ENCODE measurements at regions not wholly inside any gene's neighbourhood (a gene's known extent, or its start where the extent isn't known, plus 50 kb on each side); places are given as distances from the start of the nearest gene placed in this dataset.

- Mint-ChIP-seq H3K4me1 (no peaks in the 10 kb centered on the region), H3K27ac (no peak overlapping the region), H3K36me3 (no peaks in the 10 kb centered on the region), H3K4me3 (no peak overlapping the region), H3K9me3 (peaks cover 1 to 2% of the 10 kb centered on the region in 2 donors), H3K27me3 (no peaks in the 10 kb centered on the region)
- DNase-seq: no peak
- no peak for ATAC-seq (replicated peaks)
These were observed 134.2 kb upstream of the AUTS2 start for GRCh38 chr7:69464035-69464434.

GRCh38 chr7:69465262-69465661 is 133.0 kb upstream of the AUTS2 start:
- Mint-ChIP-seq H3K27ac (no peak overlapping the region), H3K9me3 (peaks cover 3 to 7% of the 10 kb centered on the region in 2 donors), H3K4me3 (no peak overlapping the region), H3K27me3 (no peaks in the 10 kb centered on the region), H3K4me1 (no peaks in the 10 kb centered on the region), H3K36me3 (no peaks in the 10 kb centered on the region)
- DNase-seq: no peak
- ATAC-seq (replicated peaks): no peak

- no peaks in the 10 kb centered on the region for H3K27me3 Mint-ChIP-seq
- no peak for ATAC-seq (replicated peaks)
- no peak overlapping the region for H3K27ac Mint-ChIP-seq
These were observed 130.4 kb upstream of the AUTS2 start for GRCh38 chr7:69467826-69468225.

DNA sequence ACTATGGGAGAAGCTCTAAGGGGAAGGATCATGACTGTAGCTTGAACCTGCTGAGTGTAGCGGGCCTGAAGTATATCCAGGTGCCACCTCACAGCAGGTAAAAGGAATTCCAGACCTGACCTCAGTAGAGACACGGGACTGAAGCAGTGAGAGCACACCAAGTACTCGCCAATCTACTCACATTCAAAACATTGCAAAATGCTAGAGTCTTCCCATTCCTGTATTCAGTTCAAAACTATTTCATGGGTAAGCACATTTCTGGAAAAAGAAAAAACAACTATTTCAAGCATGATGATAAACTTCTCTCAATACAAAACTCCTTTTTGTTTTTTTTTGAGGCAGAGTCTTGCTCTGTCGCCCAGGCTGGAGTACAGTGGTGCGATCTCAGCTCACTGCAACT is 121.9 kb upstream of the AUTS2 start:
- Mint-ChIP-seq H3K27me3 (no peaks in the 10 kb centered on the region), H3K4me3 (no peak overlapping the region), H3K9me3 (no peaks in the 10 kb centered on the region), H3K36me3 (no peaks in the 10 kb centered on the region), H3K27ac (no peak overlapping the region), H3K4me1 (no peaks in the 10 kb centered on the region)
- ATAC-seq (replicated peaks) (no peak), DNase-seq (no peak)

More at GRCh38 chr7:69467826-69468225, 130.4 kb upstream of the AUTS2 start:
- Mint-ChIP-seq H3K9me3 (peaks cover 3 to 7% of the 10 kb centered on the region in 2 donors), H3K4me1 (no peaks in the 10 kb centered on the region), H3K36me3 (no peaks in the 10 kb centered on the region), H3K4me3 (no peak overlapping the region)
- no peak for DNase-seq

DNA sequence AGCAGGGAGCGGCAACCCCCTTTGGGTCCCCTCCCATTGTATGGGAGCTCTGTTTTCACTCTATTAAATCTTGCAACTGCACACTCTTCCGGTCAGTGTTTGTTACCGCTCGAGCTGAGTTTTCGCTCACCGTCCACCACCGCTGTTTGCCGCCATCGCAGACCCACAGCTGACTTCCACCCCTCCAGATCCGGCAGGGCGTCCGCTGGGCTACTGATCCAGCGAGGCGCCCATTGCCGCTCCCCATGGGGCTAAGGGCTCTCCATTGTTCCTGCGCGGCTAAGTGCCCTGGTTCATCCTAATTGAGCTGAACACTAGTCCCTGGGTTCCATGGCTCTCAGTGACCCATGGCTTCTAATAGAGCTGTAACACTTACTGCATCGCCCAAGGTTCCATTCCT is 115.6 kb upstream of the AUTS2 start:
- no peak for ATAC-seq (replicated peaks)
- no peak overlapping the region for H3K27ac Mint-ChIP-seq
- H3K36me3 Mint-ChIP-seq: no peaks in the 10 kb centered on the region
- no peak for DNase-seq
- H3K4me1 Mint-ChIP-seq: no peaks in the 10 kb centered on the region
- H3K4me3 Mint-ChIP-seq: no peak overlapping the region
- H3K9me3 Mint-ChIP-seq: no peaks in the 10 kb centered on the region
- H3K27me3 Mint-ChIP-seq: no peaks in the 10 kb centered on the region

DNA sequence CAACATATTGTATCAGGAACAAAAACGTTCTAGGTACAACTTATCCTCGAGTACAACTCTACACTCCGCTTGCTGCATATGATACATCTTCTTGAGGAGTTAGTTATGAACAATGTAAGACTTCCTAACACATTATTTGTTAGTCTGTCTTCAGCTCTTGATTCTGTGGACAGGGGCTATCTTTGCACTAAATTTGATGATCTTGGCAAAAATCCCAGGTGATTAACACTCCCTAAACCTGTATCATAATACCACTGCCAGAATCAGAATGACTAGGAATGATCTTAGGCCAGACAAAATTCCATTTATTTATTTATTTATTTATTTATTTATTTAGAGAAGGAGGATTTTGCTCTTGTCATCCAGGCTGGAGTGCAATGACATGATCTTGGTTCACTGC is 108.7 kb upstream of the AUTS2 start:
- Mint-ChIP-seq H3K4me3 (no peak overlapping the region), H3K9me3 (no peaks in the 10 kb centered on the region), H3K27ac (no peak overlapping the region), H3K4me1 (peaks cover 4 to 14% of the 10 kb centered on the region in 2 donors), H3K27me3 (no peaks in the 10 kb centered on the region), H3K36me3 (no peaks in the 10 kb centered on the region)
- DNase-seq: no peak
- ATAC-seq (replicated peaks): no peak

GRCh38 chr7:69498671-69499070 is 99.6 kb upstream of the AUTS2 start:
- peaks cover 8 to 20% of the 10 kb centered on the region in 2 donors for H3K4me1 Mint-ChIP-seq
- H3K27me3 Mint-ChIP-seq: peaks cover 0 to 3% of the 10 kb centered on the region in 2 donors
- no peak overlapping the region for H3K4me3 Mint-ChIP-seq
- no peak for ATAC-seq (replicated peaks)
- H3K9me3 Mint-ChIP-seq: peaks cover 22 to 27% of the 10 kb centered on the region in 2 donors
- H3K36me3 Mint-ChIP-seq: peaks cover 14 to 22% of the 10 kb centered on the region in 2 donors
- DNase-seq: no peak
- no peak overlapping the region for H3K27ac Mint-ChIP-seq

GRCh38 chr7:69502358-69502757 is 95.9 kb upstream of the AUTS2 start:
- Mint-ChIP-seq H3K36me3 (peaks cover 14 to 22% of the 10 kb centered on the region in 2 donors), H3K27ac (no peak overlapping the region), H3K27me3 (peaks cover 4 to 5% of the 10 kb centered on the region in 2 donors), H3K4me1 (peaks cover 0 to 5% of the 10 kb centered on the region in 2 donors), H3K4me3 (no peak overlapping the region), H3K9me3 (peaks cover 22 to 27% of the 10 kb centered on the region in 2 donors)
- no peak for ATAC-seq (replicated peaks)
- DNase-seq: no peak

- H3K4me3 Mint-ChIP-seq: no peak overlapping the region
- H3K27me3 Mint-ChIP-seq: peaks cover 4 to 5% of the 10 kb centered on the region in 2 donors
- no peak overlapping the region for H3K27ac Mint-ChIP-seq
- peaks cover 5 to 7% of the 10 kb centered on the region in 2 donors for H3K36me3 Mint-ChIP-seq
- ATAC-seq (replicated peaks) (no peak), DNase-seq (no peak)
- H3K4me1 Mint-ChIP-seq: peaks cover 0 to 5% of the 10 kb centered on the region in 2 donors
- H3K9me3 Mint-ChIP-seq: peaks cover 7 to 11% of the 10 kb centered on the region in 2 donors
These were observed 93.4 kb upstream of the AUTS2 start for GRCh38 chr7:69504733-69505420.

DNA sequence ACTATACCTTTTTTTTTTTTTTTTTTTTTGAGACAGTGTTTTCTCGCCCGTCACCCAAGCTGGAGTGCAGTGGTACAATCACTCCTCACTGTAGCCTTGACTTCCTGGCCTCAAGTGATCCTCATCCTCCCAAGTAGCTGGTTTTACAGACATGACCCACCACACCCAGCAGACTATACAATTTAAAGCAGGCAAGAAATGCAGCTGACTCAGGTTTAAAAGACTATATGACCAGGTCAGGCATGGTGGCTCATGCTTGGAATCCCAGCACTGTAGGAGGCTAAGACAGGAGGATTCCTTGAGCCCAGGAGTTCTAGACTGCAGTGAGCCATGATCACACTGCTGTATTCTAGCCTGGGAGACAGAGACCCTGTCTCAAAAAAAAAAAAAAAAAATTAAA is 89.5 kb upstream of the AUTS2 start:
- Mint-ChIP-seq H3K27ac (no peak overlapping the region), H3K4me1 (peaks cover 0 to 5% of the 10 kb centered on the region in 2 donors), H3K9me3 (no peaks in the 10 kb centered on the region), H3K36me3 (no peaks in the 10 kb centered on the region), H3K27me3 (peaks cover under 1 to 5% of the 10 kb centered on the region in 2 donors), H3K4me3 (no peak overlapping the region)
- ATAC-seq (replicated peaks) (no peak), DNase-seq (no peak)

GRCh38 chr7:69510114-69510513 is 88.2 kb upstream of the AUTS2 start:
- Mint-ChIP-seq H3K9me3 (no peaks in the 10 kb centered on the region), H3K4me3 (no peak overlapping the region), H3K36me3 (no peaks in the 10 kb centered on the region), H3K27ac (no peak overlapping the region), H3K4me1 (no peaks in the 10 kb centered on the region), H3K27me3 (no peaks in the 10 kb centered on the region)
- no peak for ATAC-seq (replicated peaks)
- DNase-seq: no peak

DNA sequence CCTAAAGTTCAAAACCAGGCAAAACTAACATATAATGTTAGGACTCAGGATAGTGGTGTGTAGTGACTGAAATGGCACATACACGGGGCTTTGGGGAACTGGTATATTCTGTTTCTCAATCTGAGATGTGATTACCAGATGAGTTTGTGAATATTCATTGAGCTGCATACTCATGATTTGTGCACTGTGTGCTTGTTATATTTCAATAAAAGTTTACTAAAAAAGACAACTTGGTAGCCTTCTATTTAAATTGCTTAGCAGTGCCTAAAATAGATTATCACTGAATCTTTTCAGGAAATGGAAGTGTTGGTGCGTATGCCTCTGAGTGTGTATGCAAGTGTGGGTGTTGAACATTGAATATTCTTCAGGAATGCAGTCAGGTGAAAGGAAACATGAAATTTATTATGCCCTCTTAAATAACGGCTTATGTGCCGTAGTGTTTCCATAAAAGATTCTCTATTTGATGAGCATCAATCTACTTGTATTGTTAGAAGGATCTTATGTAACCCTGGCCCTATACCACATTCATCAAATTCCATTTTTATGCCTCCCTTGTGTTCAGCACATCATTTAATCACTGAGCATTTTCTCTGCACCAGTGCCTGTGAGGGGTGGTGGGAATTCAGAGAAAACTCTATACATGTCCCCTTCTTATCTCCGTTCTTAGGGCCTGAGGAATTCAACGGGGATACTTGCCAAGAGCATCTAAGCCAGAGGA is 82.6 kb upstream of the AUTS2 start:
- Mint-ChIP-seq H3K4me1 (peaks cover 2 to 12% of the 10 kb centered on the region in 2 donors), H3K36me3 (no peaks in the 10 kb centered on the region), H3K27me3 (no peaks in the 10 kb centered on the region), H3K9me3 (no peaks in the 10 kb centered on the region), H3K4me3 (no peak overlapping the region), H3K27ac (no peak overlapping the region)
- no peak for DNase-seq
- ATAC-seq (replicated peaks): no peak

DNA sequence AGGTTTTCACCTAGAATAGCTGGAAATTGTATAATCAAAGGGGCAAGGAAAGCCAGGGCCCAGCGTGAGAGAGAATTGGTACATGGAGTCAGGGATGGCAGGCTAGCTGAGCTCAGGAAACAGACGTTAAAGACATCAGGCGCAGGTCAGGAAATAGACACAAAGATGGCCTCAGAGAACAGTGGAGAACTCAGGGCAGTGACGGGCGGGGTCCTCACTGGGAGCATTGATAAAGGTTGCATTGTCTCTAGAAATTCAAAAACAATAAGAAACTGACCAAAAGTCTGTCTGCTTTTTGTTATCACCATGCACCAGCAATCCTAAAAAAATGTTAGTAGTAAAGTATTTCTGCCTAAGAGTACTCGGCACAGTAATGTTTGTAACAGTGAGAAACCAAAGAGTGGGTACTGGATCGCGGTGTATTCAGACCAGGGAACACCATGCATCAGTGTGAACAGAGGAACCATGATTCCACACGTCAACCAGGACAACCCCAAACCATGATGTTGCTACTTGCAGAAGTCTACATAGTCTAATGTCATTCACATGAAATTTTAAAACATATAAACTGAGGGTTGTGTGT is 81.9 kb upstream of the AUTS2 start:
- H3K4me3 Mint-ChIP-seq: no peak overlapping the region

DNA sequence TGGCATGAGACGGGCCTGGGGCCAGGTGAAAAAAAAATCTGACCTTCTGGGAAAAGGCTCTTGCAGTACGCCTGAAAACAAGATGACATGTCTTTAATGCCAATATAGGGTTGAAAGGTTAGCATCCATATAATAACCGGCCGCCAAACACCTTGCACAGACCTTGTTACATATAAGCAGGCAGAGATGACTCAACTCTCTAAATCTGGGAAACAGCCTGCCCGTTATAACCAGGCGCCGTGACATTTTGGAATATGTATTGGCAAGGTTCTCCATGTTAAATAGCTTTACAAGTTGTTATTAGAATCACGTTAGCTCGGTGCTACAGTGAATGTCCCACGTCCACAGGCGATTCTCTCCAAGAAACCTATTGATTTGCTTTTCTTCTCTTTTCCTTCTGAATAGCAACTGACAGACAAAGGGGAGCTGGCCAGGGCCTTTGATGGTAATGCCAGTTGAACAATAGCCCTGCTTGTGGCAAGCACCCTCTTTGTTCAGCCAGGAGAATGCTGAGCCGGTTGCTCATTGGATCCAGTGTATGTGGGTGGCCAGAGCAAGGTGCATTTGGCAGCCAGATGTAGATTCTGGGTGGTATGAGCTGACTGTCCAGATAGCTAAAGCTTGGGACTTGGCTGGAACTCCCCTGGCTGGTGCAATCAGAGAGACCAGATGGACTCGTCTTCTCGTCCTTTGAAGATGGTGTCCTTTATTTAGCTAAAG is 80.1 kb upstream of the AUTS2 start:
- Mint-ChIP-seq H3K36me3 (no peaks in the 10 kb centered on the region), H3K27ac (no peak overlapping the region), H3K4me3 (no peak overlapping the region), H3K4me1 (peaks cover 5 to 12% of the 10 kb centered on the region in 2 donors), H3K27me3 (no peaks in the 10 kb centered on the region), H3K9me3 (no peaks in the 10 kb centered on the region)
- no peak for ATAC-seq (replicated peaks)
- no peak for DNase-seq

More for the DNA sequence above, 81.9 kb upstream of the AUTS2 start:
- H3K9me3 Mint-ChIP-seq: no peaks in the 10 kb centered on the region
- no peak overlapping the region for H3K27ac Mint-ChIP-seq
- H3K36me3 Mint-ChIP-seq: no peaks in the 10 kb centered on the region
- DNase-seq (no peak), ATAC-seq (replicated peaks) (no peak)
- H3K27me3 Mint-ChIP-seq: no peaks in the 10 kb centered on the region
- H3K4me1 Mint-ChIP-seq: peaks cover 5 to 12% of the 10 kb centered on the region in 2 donors

All from stimulated activated naive B cell treated with anti-CD40 and anti-IgM and Interleukin-4, amounts not matched to agents 10 μg/mL and 1 μg/mL and 100 μg/mL, for 72 hours (primary cell).